Liver (tissue), 8 donors: ENCODE measurements at regions not wholly inside any gene's neighbourhood (a gene's known extent, or its start where the extent isn't known, plus 50 kb on each side); places are given as distances from the start of the nearest gene placed in this dataset.

ENCODE experiments used
- DNase-seq: peaks from one replicate; pipeline ENCODE4 v3.0.0-alpha.2; 2017; ENCODE audit warnings: low spot score
- H3K27ac ChIP-seq, 2 donors: one replicate each; pipeline ENCODE4 v1.7.0; 2013; ENCODE audit warnings: inconsistent platforms in 2 of 2, low read length in 2 of 2, control low read depth in 1 of 2, low read depth in 1 of 2, mild to moderate bottlenecking in 1 of 2
- H3K27me3 ChIP-seq, 4 donors: one replicate each; pipeline versions ENCODE4 v1.6.1 to v1.7.0; 2013; ENCODE audit warnings: low read length in 3 of 4, inconsistent platforms in 1 of 4, mild to moderate bottlenecking in 1 of 4, moderate library complexity in 1 of 4; ENCODE audit not compliant: control insufficient read depth in 4 of 4, insufficient read depth in 4 of 4
- H3K36me3 ChIP-seq, 4 donors: one replicate each; pipeline versions ENCODE4 v1.6.1 to v1.7.0; 2013; ENCODE audit warnings: low read length in 3 of 4, mild to moderate bottlenecking in 3 of 4, low read depth in 1 of 4, moderate library complexity in 1 of 4; ENCODE audit not compliant: control insufficient read depth in 4 of 4, insufficient read depth in 3 of 4
- H3K4me1 ChIP-seq, 4 donors: one replicate each; pipeline versions ENCODE4 v1.6.1 to v1.7.0; 2013; ENCODE audit warnings: low read length in 3 of 4, mild to moderate bottlenecking in 3 of 4, moderate library complexity in 1 of 4; ENCODE audit not compliant: control insufficient read depth in 4 of 4, insufficient read depth in 4 of 4
- H3K4me3 ChIP-seq, 3 donors: one replicate each; pipeline versions ENCODE4 v1.6.1 to v1.7.0; 2013; ENCODE audit warnings: low read length in 3 of 3, control low read depth in 1 of 3, low read depth in 1 of 3, mild to moderate bottlenecking in 1 of 3
- H3K9ac ChIP-seq, 2 donors: one replicate each; pipeline ENCODE4 v1.7.0; 2013; ENCODE audit warnings: low read length in 2 of 2, mild to moderate bottlenecking in 2 of 2, moderate library complexity in 2 of 2, control low read depth in 1 of 2, low read depth in 1 of 2
- H3K9me3 ChIP-seq, 4 donors: one replicate each; pipeline versions ENCODE4 v1.6.1 to v1.7.0; 2013; ENCODE audit warnings: low read length in 3 of 4; ENCODE audit not compliant: control insufficient read depth in 4 of 4
- EGR1 ChIP-seq, 2 donors: IDR thresholded peaks; 2 replicates each; pipeline ENCODE4 v1.6.1; 2016 to 2018; ENCODE audit warnings: antibody characterized with exemption in 2 of 2, low read depth in 2 of 2
- FOXA2 ChIP-seq: IDR thresholded peaks from 2 replicates; pipeline ENCODE4 v1.6.1; 2016; ENCODE audit warnings: antibody characterized with exemption
- HNF4A ChIP-seq, 2 donors: conservative IDR thresholded peaks; 2 replicates each; pipeline ENCODE4 v1.6.1; 2016; ENCODE audit warnings: antibody characterized with exemption in 2 of 2, mild to moderate bottlenecking in 2 of 2
- HNF4G ChIP-seq: IDR thresholded peaks from 2 replicates; pipeline ENCODE4 v1.6.1; 2016; ENCODE audit warnings: antibody characterized with exemption
- JUND ChIP-seq, 2 donors: IDR thresholded peaks; 2 replicates each; pipeline ENCODE4 v1.6.1; 2016; ENCODE audit warnings: antibody characterized with exemption in 2 of 2
- NR2F2 ChIP-seq: IDR thresholded peaks from 2 replicates; pipeline ENCODE4 v1.6.1; 2016; ENCODE audit warnings: antibody characterized with exemption
- RAD21 ChIP-seq, 2 donors: IDR thresholded peaks; 2 replicates each; pipeline ENCODE4 v1.6.1; 2016; ENCODE audit warnings: antibody characterized with exemption in 2 of 2, mild to moderate bottlenecking in 2 of 2
- RXRA ChIP-seq, 2 donors: IDR thresholded peaks; 2 replicates each; pipeline ENCODE4 v1.6.1; 2017 to 2018; ENCODE audit warnings: antibody characterized with exemption in 2 of 2, mild to moderate bottlenecking in 1 of 2
- YY1 ChIP-seq: IDR thresholded peaks from 2 replicates; pipeline ENCODE4 v1.6.1; 2016; ENCODE audit warnings: antibody characterized with exemption, mild to moderate bottlenecking
- WGBS: extraction: QIAGEN DNeasy Blood & Tissue Kit; methylation state at CpG from one replicate; pipeline ENCODE4 v1.1.7; 2013; 5-methylcytosine and 5-hydroxymethylcytosine counted together
- TF ChIP-seq, protein P1 (sequence below): IDR thresholded peaks from 2 replicates; pipeline ENCODE4 v1.6.1; 2016; ENCODE audit warnings: antibody characterized with exemption
- TF ChIP-seq, protein P2 (sequence below): fragments of 150-350 bp; IDR thresholded peaks from 2 replicates; pipeline ENCODE4 v1.5.1; 2017; ENCODE audit warnings: improper control_type of control experiment, low read depth, low read length; ENCODE audit not compliant: missing input control
- TF ChIP-seq, protein P3 (sequence below): IDR thresholded peaks from 2 replicates; pipeline ENCODE4 v1.6.1; 2016; ENCODE audit warnings: antibody characterized with exemption
- TF ChIP-seq, protein P4 (sequence below): IDR thresholded peaks from 2 replicates; pipeline ENCODE4 v1.6.1; 2016; ENCODE audit warnings: antibody characterized with exemption, mild to moderate bottlenecking
- donor health status: healthy.
- donor health status: healthy.
- donor health status: healthy.
- donor health status: healthy.
- donor health status: healthy.

DNA sequence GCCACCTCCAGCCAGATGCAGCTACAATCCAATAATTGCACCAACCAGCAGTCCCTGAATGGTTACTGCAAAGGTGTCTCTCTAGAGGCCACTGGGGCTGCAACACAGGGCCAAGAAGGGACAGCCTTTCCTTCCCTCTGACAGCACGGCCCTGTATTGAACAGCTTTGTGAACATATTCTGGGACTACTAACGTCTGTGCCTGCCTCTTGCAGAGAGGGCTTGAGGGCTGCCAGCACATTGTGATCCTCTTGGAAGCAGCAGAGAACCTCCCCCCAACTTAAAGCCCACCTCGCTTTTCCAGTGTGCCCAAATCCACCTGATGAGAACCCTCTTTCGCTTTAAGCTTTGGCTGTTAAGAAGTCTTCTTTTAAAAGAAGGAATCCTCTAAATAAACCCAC lies 415.9 kb downstream of the RPS24 start:
- H3K4me1 ChIP-seq, result no peaks in the 10 kb centered on the region
- H3K9me3 ChIP-seq, result no peaks in the 10 kb centered on the region
- no peak overlapping the region for H3K27ac ChIP-seq
- H3K36me3 ChIP-seq, result no peaks in the 10 kb centered on the region
- WGBS, result 96% methylated on average over 4 of the region's 4 CpGs
- H3K27me3 ChIP-seq, result no peaks in the 10 kb centered on the region
- DNase-seq, result no peak
- no peak overlapping the region for H3K4me3 ChIP-seq
- no peak overlapping the region for H3K9ac ChIP-seq
- no peak for TF ChIP-seq HNF4G
- TF ChIP-seq, protein P1, sequence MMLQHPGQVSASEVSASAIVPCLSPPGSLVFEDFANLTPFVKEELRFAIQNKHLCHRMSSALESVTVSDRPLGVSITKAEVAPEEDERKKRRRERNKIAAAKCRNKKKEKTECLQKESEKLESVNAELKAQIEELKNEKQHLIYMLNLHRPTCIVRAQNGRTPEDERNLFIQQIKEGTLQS, result no peak
- TF ChIP-seq, protein P2, sequence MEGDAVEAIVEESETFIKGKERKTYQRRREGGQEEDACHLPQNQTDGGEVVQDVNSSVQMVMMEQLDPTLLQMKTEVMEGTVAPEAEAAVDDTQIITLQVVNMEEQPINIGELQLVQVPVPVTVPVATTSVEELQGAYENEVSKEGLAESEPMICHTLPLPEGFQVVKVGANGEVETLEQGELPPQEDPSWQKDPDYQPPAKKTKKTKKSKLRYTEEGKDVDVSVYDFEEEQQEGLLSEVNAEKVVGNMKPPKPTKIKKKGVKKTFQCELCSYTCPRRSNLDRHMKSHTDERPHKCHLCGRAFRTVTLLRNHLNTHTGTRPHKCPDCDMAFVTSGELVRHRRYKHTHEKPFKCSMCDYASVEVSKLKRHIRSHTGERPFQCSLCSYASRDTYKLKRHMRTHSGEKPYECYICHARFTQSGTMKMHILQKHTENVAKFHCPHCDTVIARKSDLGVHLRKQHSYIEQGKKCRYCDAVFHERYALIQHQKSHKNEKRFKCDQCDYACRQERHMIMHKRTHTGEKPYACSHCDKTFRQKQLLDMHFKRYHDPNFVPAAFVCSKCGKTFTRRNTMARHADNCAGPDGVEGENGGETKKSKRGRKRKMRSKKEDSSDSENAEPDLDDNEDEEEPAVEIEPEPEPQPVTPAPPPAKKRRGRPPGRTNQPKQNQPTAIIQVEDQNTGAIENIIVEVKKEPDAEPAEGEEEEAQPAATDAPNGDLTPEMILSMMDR, result no peak

GRCh38 chr10:78450239-78450638 lies 416.6 kb downstream of the RPS24 start:
- Histone ChIP-seq H3K9me3 (no peaks in the 10 kb centered on the region), H3K4me3 (no peak overlapping the region), H3K36me3 (no peaks in the 10 kb centered on the region), H3K4me1 (no peaks in the 10 kb centered on the region), H3K9ac (no peak overlapping the region), H3K27me3 (no peaks in the 10 kb centered on the region), H3K27ac (no peak overlapping the region)
- no peak for DNase-seq
- TF ChIP-seq, protein P1, result no peak
- TF ChIP-seq HNF4G, result no peak
- WGBS, result 92% methylated on average over 3 of the region's 3 CpGs

- WGBS, result 92% methylated on average over 6 of the region's 6 CpGs
- no peaks in the 10 kb centered on the region for H3K9me3 ChIP-seq
- H3K36me3 ChIP-seq, result no peaks in the 10 kb centered on the region
- DNase-seq, result no peak
- H3K4me3 ChIP-seq, result no peak overlapping the region
- TF ChIP-seq, protein P3, sequence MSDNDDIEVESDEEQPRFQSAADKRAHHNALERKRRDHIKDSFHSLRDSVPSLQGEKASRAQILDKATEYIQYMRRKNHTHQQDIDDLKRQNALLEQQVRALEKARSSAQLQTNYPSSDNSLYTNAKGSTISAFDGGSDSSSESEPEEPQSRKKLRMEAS, result no peak
- TF ChIP-seq, protein P4, sequence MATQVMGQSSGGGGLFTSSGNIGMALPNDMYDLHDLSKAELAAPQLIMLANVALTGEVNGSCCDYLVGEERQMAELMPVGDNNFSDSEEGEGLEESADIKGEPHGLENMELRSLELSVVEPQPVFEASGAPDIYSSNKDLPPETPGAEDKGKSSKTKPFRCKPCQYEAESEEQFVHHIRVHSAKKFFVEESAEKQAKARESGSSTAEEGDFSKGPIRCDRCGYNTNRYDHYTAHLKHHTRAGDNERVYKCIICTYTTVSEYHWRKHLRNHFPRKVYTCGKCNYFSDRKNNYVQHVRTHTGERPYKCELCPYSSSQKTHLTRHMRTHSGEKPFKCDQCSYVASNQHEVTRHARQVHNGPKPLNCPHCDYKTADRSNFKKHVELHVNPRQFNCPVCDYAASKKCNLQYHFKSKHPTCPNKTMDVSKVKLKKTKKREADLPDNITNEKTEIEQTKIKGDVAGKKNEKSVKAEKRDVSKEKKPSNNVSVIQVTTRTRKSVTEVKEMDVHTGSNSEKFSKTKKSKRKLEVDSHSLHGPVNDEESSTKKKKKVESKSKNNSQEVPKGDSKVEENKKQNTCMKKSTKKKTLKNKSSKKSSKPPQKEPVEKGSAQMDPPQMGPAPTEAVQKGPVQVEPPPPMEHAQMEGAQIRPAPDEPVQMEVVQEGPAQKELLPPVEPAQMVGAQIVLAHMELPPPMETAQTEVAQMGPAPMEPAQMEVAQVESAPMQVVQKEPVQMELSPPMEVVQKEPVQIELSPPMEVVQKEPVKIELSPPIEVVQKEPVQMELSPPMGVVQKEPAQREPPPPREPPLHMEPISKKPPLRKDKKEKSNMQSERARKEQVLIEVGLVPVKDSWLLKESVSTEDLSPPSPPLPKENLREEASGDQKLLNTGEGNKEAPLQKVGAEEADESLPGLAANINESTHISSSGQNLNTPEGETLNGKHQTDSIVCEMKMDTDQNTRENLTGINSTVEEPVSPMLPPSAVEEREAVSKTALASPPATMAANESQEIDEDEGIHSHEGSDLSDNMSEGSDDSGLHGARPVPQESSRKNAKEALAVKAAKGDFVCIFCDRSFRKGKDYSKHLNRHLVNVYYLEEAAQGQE, result no peak
- TF ChIP-seq JUND (IDR thresholded peaks at IDR 0.05), result no peak
- no peak for TF ChIP-seq FOXA2
- no peak for TF ChIP-seq RAD21 (IDR thresholded peaks at IDR 0.05)
- no peak for TF ChIP-seq EGR1 (IDR thresholded peaks at IDR 0.05; ENCODE audit: low read depth in 2 of 2)
- TF ChIP-seq NR2F2, result no peak
- no peak for TF ChIP-seq HNF4G
- TF ChIP-seq RXRA (IDR thresholded peaks at IDR 0.05), result no peak
- TF ChIP-seq YY1, result no peak
- TF ChIP-seq, protein P1, result no peak
- no peak for TF ChIP-seq HNF4A (conservative IDR thresholded peaks at IDR 0.05)
- no peaks in the 10 kb centered on the region for H3K4me1 ChIP-seq
- no peak overlapping the region for H3K27ac ChIP-seq
- no peak overlapping the region for H3K9ac ChIP-seq
- no peaks in the 10 kb centered on the region for H3K27me3 ChIP-seq
These were observed 417.3 kb downstream of the RPS24 start for GRCh38 chr10:78450807-78451485.
